GM10266 (cell line): ENCODE measurements at regions not wholly inside any gene's neighbourhood (a gene's known extent, or its start where the extent isn't known, plus 50 kb on each side); places are given as distances from the start of the nearest gene placed in this dataset.

Source experiments
- DNase-seq: peaks from one replicate; pipeline ENCODE4 v3.0.0; 2012; ENCODE audit errors: extremely low spot score
- TF ChIP-seq, protein P1 (sequence below): IDR thresholded peaks from 2 replicates; pipeline ENCODE4 v1.5.1; 2012; ENCODE audit warnings: mild to moderate bottlenecking, low read depth; ENCODE audit not compliant: control insufficient read depth, insufficient read depth; ENCODE audit errors: missing control alignments

DNA sequence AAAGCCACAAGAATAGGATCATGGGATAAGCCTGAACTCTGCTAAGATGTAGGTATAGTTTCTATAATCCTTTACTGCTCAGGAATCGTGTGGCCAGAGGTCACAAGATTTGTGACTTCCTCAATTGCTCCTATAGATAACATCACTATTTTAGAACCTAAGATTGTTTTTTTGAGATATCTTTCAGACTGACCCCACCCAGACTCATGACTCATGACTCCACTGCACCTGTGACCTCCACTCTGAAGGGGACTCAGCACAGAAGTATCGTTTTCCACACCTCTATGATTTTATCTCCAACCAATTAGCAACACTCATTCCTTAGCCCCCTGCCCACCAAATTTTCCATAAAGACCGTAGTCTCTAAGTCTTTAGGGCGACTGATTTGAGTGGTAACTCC lies 124.5 kb upstream of the KCNK1 start:
- no peak for DNase-seq
- TF ChIP-seq, protein P1, sequence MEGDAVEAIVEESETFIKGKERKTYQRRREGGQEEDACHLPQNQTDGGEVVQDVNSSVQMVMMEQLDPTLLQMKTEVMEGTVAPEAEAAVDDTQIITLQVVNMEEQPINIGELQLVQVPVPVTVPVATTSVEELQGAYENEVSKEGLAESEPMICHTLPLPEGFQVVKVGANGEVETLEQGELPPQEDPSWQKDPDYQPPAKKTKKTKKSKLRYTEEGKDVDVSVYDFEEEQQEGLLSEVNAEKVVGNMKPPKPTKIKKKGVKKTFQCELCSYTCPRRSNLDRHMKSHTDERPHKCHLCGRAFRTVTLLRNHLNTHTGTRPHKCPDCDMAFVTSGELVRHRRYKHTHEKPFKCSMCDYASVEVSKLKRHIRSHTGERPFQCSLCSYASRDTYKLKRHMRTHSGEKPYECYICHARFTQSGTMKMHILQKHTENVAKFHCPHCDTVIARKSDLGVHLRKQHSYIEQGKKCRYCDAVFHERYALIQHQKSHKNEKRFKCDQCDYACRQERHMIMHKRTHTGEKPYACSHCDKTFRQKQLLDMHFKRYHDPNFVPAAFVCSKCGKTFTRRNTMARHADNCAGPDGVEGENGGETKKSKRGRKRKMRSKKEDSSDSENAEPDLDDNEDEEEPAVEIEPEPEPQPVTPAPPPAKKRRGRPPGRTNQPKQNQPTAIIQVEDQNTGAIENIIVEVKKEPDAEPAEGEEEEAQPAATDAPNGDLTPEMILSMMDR = no peak

DNA sequence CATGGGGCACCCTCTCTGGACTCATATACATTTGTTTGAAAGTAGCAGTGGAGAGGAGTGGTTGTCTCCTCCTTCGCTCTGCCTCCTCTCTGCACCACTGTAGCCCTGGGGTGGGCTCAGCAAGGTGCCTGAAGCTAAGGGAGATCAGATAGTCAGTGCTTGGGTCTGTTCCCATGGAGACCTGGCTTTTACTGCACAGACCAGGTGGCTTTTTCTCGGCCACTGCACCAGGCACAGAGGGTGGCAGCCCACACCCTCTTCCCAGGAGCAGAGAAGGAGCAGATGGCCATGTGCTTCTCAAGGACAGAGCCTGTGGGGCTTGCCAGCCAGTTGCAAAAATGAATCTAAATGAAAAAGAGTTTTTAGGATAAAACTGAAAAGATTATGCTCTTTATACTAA lies 123.4 kb upstream of the KCNK1 start:
- DNase-seq = no peak
- TF ChIP-seq, protein P1 = no peak

DNA sequence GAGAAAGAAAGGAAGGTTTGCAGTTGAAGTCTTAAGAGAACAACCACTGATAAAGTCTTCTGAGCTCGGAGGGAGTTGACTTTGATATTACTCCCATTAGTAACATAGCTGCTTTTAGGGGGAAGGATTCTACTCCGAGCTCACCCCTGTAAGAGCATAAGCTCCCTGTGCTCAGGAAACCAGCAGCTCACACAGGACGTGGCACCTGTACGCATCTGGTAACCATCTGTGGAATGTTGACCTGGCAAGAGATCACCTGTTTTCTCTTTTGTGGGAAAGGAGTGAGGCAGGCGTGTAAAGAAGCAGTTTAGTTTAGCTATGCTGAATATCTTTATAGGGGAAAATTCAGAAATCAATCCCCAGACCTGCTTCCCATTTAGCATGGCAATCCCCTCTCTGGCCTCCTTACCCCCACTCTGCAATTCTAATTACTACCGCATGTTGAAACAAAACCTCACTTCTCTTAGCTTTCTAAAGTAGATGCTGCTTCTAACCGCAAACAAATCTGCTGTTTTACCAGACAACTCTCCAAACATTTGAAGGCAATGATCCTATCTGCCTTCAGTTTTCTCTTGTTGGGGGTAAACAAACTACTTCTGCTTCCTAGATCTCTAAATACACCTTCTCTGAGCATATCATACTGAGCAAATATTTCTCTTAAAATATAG lies 121.8 kb upstream of the KCNK1 start:
- DNase-seq = no peak
- TF ChIP-seq, protein P1 = no peak

DNA sequence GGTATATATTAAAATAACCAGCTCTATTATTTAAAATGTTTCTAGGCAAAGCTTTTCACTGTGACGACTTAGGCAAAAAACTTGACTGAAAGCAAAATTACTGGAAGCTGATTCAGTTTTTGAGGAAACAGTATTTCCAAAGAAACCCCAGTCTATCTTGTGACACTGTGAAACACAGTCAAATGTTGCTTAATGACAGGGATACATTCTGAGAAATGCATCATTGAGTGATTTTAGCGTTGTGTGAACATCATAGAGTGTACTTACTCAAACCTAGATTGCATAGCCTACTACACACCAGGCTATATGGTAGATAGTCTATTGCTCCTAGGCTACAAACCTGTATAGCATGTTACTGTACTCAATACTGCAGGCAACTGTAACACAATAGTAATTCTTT lies 116.9 kb upstream of the KCNK1 start:
- no peak for DNase-seq
- TF ChIP-seq, protein P1 = no peak

DNA sequence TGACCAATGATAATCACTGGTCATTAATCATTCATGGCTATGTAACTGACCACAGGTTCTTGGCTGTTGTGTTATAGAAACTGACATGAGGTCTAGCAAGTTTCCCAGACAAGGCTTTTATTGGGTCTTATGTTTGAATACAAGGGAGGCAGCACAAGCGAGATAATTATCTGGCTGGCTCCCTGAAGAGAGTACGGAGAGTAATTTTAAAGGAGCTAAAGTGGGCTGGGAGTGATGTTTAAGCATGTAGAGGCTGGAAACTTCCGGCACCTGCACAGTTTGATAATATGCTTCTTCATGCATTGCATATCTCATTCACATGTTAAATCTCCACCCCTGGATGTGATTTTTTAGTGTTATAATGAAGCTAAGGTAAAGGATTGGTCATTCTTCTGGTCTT lies 116.2 kb upstream of the KCNK1 start:
- no peak for DNase-seq

DNA sequence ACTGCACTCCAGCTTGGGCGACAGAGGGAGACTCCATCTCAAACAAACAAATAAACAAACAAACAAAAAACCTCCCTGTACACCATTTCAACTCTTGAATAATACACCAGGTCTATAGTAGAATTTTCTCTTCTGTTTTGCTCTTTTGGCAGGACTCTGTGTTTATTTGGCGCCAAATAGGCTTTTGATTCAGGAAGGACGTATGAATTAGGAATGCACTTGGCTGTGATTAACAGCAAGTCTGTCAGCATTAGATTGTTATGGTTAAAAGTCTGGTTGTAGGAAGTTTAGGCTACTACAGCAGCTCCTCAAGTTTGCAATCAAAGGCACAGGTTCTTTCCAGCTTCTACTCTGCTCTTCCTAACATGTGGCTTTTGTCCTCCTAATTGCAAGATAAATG lies 113.8 kb upstream of the KCNK1 start:
- TF ChIP-seq, protein P1 = no peak
- DNase-seq = no peak

More for the DNA sequence above, 116.2 kb upstream of the KCNK1 start:
- TF ChIP-seq, protein P1 = no peak

DNA sequence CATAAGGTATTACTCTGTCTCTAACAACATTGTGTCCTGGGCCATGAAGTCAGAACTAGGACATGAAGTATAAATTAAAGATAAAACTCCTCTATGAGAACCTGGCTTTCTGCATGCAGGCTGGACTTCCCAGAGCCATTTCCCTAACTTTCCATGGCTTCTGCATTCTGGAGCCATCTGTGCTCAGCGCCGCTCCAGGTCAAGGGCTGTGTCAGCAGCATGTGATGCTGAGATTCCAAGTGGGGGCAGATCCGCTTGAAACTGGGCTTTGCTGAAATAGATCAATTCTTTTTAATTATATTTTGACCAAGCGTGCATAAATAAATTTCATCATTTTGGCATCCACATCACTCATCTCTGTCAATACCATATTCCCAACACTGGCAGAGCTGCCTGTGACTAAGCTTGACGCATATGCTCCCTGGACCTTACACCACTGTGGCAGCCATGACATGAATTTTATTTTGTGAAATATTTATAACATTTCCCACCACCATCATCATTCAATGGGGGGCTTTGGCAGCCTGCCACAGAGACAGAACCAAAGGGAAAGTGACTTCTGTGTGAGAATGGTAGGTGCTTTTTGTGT lies 110.4 kb upstream of the KCNK1 start:
- TF ChIP-seq, protein P1 = no peak
- no peak for DNase-seq
